ENCODE measurements at regions not wholly inside any gene's neighbourhood (a gene's known extent, or its start where the extent isn't known, plus 50 kb on each side); places are given as distances from the start of the nearest gene placed in this dataset.

DNA sequence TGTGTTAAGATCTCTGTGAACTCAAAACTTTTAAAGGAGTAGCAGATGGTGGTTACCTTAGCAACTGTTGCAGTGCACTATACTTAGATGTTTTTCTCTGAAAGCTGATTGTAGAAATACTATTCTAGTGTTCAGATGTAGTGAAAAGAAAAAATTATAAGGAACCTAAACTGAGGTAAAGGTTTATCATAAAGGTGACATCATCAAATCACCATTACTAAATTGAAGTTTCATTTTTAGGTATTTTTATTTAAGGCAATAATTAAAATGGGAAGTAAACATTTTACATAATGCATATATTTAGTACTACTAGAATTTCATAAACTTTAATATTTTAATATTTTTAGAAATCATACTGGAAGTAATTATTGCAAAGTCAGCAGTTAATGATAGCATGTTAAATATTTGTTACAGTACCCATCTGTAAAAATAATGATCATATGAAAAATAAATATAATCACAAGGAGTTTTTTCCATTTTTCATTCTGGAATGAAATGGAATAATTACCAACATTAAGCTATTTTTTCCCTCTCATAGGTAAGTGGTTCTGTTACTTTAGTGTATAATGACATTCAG, 141.1 kb upstream of the NAV3 start:
- no peak overlapping the region for H2BK5ac ChIP-seq (ENCODE audit: low read depth, low read length, poor library complexity, severe bottlenecking)
- H2AFZ ChIP-seq (replicated peaks; ENCODE audit: low read length, poor library complexity) = no peak overlapping the region
- CTCF ChIA-PET = interaction anchor here (1.0 kb wide), 1 partner anchor 537 kb away, joined by 3 read pairs; no protein-coding TSS in a partner anchor
- no peak overlapping the region for H3K4me2 ChIP-seq (ENCODE audit: low read depth, low read length)
- POLR2A ChIA-PET (ENCODE audit: unreplicated experiment) = no interaction called here
- H3K23ac ChIP-seq (ENCODE audit: low read depth, low read length) = no peak overlapping the region
- H3K9me1 ChIP-seq (ENCODE audit: insufficient read depth, low read length) = no peaks in the 10 kb centered on the region
- DNase-seq = no peak
- no peaks in the 10 kb centered on the region for H3K36me3 ChIP-seq (ENCODE audit: control insufficient read depth, insufficient read depth, low read length)
- H3K79me1 ChIP-seq (ENCODE audit: low read depth in 1 of 2, low read length in 2 of 2) = no peaks in the 10 kb centered on the region
- no peaks in the 10 kb centered on the region for H4K20me1 ChIP-seq (ENCODE audit: insufficient read depth, low read length)
- H2BK15ac ChIP-seq (ENCODE audit: low read depth, low read length) = no peak overlapping the region
- intact Hi-C loops (cut with micrococcal nuclease) = loop anchor here (5.0 kb wide), 2 partner anchors 362 to 637 kb away; no protein-coding TSS in a partner anchor
- no peak overlapping the region for H3K4me3 ChIP-seq (ENCODE audit: insufficient read depth, low read depth, low read length)
- H4K8ac ChIP-seq (ENCODE audit: low read depth in 2 of 2, low read length in 2 of 2) = no peak overlapping the region
- no peak overlapping the region for H2AK9ac ChIP-seq (replicated peaks; ENCODE audit: low read depth, low read length, poor library complexity)
- H4K5ac ChIP-seq (ENCODE audit: low read depth, low read length) = no peak overlapping the region
- no peak overlapping the region for H3K56ac ChIP-seq (ENCODE audit: extremely low read depth, insufficient read depth, low read length)
- no peak overlapping the region for H3K4ac ChIP-seq (ENCODE audit: low read depth, low read length)
- no peak overlapping the region for H2BK20ac ChIP-seq (ENCODE audit: low read depth, low read length)
- dilution Hi-C loops (cut with HindIII; ENCODE audit: low sequenced_read_pairs, unreplicated experiment) = loop anchor here (25.0 kb wide), 1 partner anchor 527 kb away; no protein-coding TSS in a partner anchor
- H3K27me3 ChIP-seq (ENCODE audit: control insufficient read depth, insufficient read depth, low read length) = no peaks in the 10 kb centered on the region
- H4K91ac ChIP-seq (ENCODE audit: insufficient read depth, low read depth, low read length) = no peak overlapping the region
- in situ Hi-C loops (cut with MboI; ENCODE audit: low sequenced_read_pairs) = loop anchor here (10.0 kb wide), 1 partner anchor 625 kb away; the partner anchor contains the start of gene E2F7
- H2AK5ac ChIP-seq (ENCODE audit: low read depth, low read length) = no peak overlapping the region
- H3K4me1 ChIP-seq (ENCODE audit: control insufficient read depth, insufficient read depth, low read length) = no peaks in the 10 kb centered on the region
- no peak overlapping the region for H3K9ac ChIP-seq (ENCODE audit: low read depth, low read length)
- H3K14ac ChIP-seq (replicated peaks; ENCODE audit: low read depth, low read length) = no peak overlapping the region
- no peaks in the 10 kb centered on the region for H3K9me3 ChIP-seq (ENCODE audit: control insufficient read depth, insufficient read depth, low read length)
- H2BK120ac ChIP-seq (ENCODE audit: low read depth, low read length) = no peak overlapping the region
- H3K18ac ChIP-seq (ENCODE audit: low read depth, low read length) = no peak overlapping the region
- H3K27ac ChIP-seq (ENCODE audit: insufficient read depth, low read length) = no peak overlapping the region
- BruUV-seq (replicated peaks) = no TSS peak
- TF ChIP-seq NFE2L2 (IDR thresholded peaks at IDR 0.05; ENCODE audit: low read depth, low read length) (no peak), MAZ (IDR thresholded peaks at IDR 0.05; ENCODE audit: borderline replicate concordance, low read depth, low read length) (no peak), MAFK (IDR thresholded peaks at IDR 0.05; ENCODE audit: low read depth, low read length) (peak; percentile 96)
- TF ChIP-seq, protein P1, sequence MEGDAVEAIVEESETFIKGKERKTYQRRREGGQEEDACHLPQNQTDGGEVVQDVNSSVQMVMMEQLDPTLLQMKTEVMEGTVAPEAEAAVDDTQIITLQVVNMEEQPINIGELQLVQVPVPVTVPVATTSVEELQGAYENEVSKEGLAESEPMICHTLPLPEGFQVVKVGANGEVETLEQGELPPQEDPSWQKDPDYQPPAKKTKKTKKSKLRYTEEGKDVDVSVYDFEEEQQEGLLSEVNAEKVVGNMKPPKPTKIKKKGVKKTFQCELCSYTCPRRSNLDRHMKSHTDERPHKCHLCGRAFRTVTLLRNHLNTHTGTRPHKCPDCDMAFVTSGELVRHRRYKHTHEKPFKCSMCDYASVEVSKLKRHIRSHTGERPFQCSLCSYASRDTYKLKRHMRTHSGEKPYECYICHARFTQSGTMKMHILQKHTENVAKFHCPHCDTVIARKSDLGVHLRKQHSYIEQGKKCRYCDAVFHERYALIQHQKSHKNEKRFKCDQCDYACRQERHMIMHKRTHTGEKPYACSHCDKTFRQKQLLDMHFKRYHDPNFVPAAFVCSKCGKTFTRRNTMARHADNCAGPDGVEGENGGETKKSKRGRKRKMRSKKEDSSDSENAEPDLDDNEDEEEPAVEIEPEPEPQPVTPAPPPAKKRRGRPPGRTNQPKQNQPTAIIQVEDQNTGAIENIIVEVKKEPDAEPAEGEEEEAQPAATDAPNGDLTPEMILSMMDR (conservative IDR thresholded peaks at IDR 0.05; ENCODE audit: low read depth, low read length) = no peak
- ATAC-seq (ENCODE audit: low read depth) = no peak

All from IMR-90 (cell line).